Keratinocyte (primary cell): ENCODE measurements at regions not wholly inside any gene's neighbourhood (a gene's known extent, or its start where the extent isn't known, plus 50 kb on each side); places are given as distances from the start of the nearest gene placed in this dataset.

Experiments
- EZH2 ChIP-seq: IDR thresholded peaks from one replicate; pipeline ENCODE4 v1.6.1; 2012; ENCODE audit warnings: inconsistent platforms, mild to moderate bottlenecking, low read length, moderate library complexity
- TF ChIP-seq, protein P1 (sequence below), 3 experiments: IDR thresholded peaks in 1 of 3; conservative IDR thresholded peaks in 1 of 3; optimal IDR thresholded peaks in 1 of 3; 2 replicates in 2 of 3; 3 replicates in 1 of 3; pipeline versions ENCODE3 to v1.5.1; 2011; ENCODE audit warnings: low read length in 3 of 3, mild to moderate bottlenecking in 3 of 3, moderate library complexity in 2 of 3, control low read depth in 1 of 3, inconsistent platforms in 1 of 3; ENCODE audit not compliant: insufficient read depth in 2 of 3; ENCODE audit errors: extremely low read depth in 1 of 3

DNA sequence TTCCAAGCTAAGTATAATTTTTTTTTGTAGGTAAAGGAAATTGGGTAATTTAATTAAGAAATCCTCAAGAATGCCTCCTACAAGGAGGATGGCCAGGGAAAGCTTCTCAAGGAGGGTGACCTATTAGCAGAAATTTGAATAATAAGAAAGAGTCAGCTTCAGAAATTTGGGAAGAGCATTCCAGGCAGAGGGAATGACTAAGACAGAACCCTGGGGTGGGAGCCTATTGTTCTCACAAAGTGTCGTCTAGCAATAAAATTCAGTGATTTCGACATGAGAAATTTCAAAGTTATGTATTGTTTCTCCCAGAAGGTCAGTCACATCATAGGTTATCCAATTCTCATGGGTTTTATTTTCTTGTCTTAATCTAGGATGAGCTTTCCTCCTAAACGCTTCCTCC, 1168.4 kb downstream of the AACS start:
- no peak for TF ChIP-seq EZH2
- TF ChIP-seq, protein P1, sequence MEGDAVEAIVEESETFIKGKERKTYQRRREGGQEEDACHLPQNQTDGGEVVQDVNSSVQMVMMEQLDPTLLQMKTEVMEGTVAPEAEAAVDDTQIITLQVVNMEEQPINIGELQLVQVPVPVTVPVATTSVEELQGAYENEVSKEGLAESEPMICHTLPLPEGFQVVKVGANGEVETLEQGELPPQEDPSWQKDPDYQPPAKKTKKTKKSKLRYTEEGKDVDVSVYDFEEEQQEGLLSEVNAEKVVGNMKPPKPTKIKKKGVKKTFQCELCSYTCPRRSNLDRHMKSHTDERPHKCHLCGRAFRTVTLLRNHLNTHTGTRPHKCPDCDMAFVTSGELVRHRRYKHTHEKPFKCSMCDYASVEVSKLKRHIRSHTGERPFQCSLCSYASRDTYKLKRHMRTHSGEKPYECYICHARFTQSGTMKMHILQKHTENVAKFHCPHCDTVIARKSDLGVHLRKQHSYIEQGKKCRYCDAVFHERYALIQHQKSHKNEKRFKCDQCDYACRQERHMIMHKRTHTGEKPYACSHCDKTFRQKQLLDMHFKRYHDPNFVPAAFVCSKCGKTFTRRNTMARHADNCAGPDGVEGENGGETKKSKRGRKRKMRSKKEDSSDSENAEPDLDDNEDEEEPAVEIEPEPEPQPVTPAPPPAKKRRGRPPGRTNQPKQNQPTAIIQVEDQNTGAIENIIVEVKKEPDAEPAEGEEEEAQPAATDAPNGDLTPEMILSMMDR (optimal IDR thresholded peaks at IDR 0.05 in 1 of 3, IDR thresholded peaks at IDR 0.05 in 1 of 3, conservative IDR thresholded peaks at IDR 0.05 in 1 of 3; ENCODE audit: extremely low read depth in 1 of 3, insufficient read depth in 2 of 3, low read length in 3 of 3) = no peak
